ENCODE measurements at regions not wholly inside any gene's neighbourhood (a gene's known extent, or its start where the extent isn't known, plus 50 kb on each side); places are given as distances from the start of the nearest gene placed in this dataset.

DNA sequence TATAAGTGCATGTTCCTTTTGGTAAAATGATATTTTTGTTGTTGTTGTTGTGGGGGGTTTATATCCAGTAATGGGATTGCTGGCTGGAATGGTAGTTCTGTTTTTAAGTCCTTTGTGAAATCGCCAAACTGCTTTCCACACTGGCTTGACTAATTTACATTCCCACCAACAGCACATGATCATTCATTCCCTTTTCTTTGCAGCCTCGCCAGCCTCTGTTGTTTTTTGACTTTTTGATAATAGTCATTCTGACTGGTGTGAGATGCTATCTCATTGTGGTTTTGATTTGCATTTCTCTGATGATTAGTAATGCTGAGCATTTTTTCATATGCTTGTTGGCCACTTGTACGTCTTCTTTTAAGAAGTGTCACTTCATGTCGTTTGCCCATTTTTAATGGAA is 188.5 kb upstream of the CHRM3 start:
- TF ChIP-seq, protein P1, sequence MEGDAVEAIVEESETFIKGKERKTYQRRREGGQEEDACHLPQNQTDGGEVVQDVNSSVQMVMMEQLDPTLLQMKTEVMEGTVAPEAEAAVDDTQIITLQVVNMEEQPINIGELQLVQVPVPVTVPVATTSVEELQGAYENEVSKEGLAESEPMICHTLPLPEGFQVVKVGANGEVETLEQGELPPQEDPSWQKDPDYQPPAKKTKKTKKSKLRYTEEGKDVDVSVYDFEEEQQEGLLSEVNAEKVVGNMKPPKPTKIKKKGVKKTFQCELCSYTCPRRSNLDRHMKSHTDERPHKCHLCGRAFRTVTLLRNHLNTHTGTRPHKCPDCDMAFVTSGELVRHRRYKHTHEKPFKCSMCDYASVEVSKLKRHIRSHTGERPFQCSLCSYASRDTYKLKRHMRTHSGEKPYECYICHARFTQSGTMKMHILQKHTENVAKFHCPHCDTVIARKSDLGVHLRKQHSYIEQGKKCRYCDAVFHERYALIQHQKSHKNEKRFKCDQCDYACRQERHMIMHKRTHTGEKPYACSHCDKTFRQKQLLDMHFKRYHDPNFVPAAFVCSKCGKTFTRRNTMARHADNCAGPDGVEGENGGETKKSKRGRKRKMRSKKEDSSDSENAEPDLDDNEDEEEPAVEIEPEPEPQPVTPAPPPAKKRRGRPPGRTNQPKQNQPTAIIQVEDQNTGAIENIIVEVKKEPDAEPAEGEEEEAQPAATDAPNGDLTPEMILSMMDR (IDR thresholded peaks at IDR 0.05) = no peak
- no peak for TF ChIP-seq POLR2A (IDR thresholded peaks at IDR 0.05)
